ENCODE measurements at regions not wholly inside any gene's neighbourhood (a gene's known extent, or its start where the extent isn't known, plus 50 kb on each side); places are given as distances from the start of the nearest gene placed in this dataset.

GRCh38 chr6:94300424-94301144, 881.2 kb upstream of the EPHA7 start:
- no peak overlapping the region for H3K4me3 Mint-ChIP-seq
- H3K27me3 Mint-ChIP-seq, result no peaks in the 10 kb centered on the region
- H3K9me3 Mint-ChIP-seq, result peaks cover 4 to 7% of the 10 kb centered on the region in 2 donors
- no peaks in the 10 kb centered on the region for H3K4me1 Mint-ChIP-seq
- ATAC-seq (no peak), DNase-seq (no peak)
- H3K27ac Mint-ChIP-seq, result peak overlapping the region in 1 of 2 donors; percentile 55

DNA sequence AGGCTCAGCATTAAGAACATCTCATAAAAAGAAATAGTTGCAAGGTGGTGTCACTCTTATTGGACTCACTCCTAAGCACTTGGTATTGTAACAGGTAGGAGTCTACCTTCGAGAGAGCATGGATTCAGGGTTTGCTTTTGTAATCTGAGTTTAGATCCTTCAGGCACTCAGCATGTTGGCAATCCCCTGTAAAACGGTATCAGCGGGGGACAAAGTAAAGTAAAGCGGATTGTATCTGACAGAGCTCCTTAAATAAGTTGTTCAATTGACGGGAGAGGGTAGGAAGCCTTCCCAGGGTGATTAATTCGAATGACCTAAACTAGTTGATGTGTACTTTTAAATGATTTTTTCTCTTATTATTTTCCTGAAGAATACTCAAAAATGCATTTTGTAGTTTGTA, 869.8 kb upstream of the EPHA7 start:
- no peaks in the 10 kb centered on the region for H3K27me3 Mint-ChIP-seq
- no peaks in the 10 kb centered on the region for H3K4me1 Mint-ChIP-seq
- no peak for ATAC-seq
- no peak overlapping the region for H3K4me3 Mint-ChIP-seq
- H3K27ac Mint-ChIP-seq, result no peak overlapping the region
- no peak for DNase-seq
- H3K9me3 Mint-ChIP-seq, result peaks cover 4% of the 10 kb centered on the region in 2 donors

- no peaks in the 10 kb centered on the region for H3K4me1 Mint-ChIP-seq
- H3K27ac Mint-ChIP-seq, result no peak overlapping the region
- H3K4me3 Mint-ChIP-seq, result no peak overlapping the region
- no peaks in the 10 kb centered on the region for H3K27me3 Mint-ChIP-seq
- DNase-seq, result no peak
- ATAC-seq, result no peak
- H3K9me3 Mint-ChIP-seq, result peaks cover 0 to 3% of the 10 kb centered on the region in 2 donors
Measured at GRCh38 chr6:94278146-94278545, 858.8 kb upstream of the EPHA7 start.

DNA sequence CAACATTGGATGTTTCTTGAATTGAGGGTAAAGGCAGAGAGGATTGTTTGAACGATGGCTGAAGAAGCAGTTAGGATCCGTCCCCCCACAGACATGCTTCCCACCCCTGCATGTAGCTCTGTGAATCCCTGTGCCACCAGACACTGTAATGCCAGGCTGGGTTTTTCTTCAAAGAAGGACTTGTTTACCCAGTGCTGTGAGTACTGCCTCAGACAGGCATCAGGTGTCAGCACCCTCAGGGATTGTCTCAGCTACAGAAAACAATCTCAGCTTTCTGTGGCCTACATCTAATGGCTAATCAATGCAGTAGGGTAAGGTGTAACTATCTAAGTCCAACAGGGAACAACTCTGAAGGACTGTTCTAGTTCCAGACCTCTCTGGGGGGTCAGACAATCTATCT, 853.0 kb upstream of the EPHA7 start:
- Mint-ChIP-seq H3K27ac (no peak overlapping the region), H3K27me3 (no peaks in the 10 kb centered on the region), H3K4me1 (no peaks in the 10 kb centered on the region), H3K4me3 (no peak overlapping the region), H3K9me3 (peaks cover 0 to 9% of the 10 kb centered on the region in 2 donors)
- ATAC-seq (no peak), DNase-seq (no peak)

DNA sequence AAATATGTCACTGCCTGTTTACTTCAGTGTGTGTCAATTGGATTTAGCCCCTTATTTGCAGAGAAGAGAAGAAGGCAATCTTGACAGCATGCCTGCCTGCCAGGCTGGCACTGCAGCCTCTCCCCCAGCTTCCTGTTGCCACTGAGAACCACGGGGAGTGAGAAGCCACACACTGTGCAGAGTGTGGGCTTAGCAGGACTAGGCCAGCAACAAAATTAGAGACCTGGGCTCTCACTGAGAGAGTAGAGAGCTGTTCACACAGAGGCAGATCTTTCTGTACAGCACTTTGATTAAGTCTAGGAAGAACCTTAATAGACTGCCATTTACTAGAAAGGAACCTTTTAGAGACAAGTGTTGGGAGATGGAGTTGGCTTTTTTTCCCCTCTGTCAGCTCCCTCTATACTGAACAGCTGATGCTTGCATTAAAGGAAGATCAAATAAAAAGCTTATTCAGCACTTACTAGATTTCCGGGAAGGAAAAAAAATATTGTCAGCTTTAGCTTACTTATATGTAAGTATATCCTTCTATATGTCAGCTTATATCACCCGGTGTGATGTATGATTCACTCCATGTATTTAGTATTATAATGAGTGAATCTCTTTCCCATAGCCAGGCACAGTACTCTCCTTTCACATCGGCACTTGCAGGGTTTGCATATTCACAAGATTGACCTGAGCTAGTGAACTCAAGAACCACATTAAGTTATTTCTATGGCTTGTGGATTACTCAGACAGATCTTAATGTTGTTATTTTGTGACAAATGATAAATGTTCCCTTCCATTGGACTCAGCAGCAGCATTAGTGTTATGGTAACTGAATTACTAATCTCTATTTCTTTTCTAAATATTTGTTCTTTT, 851.0 kb upstream of the EPHA7 start:
- Mint-ChIP-seq H3K4me1 (no peaks in the 10 kb centered on the region), H3K9me3 (peaks cover 15 to 18% of the 10 kb centered on the region in 2 donors), H3K4me3 (no peak overlapping the region), H3K27ac (no peak overlapping the region), H3K27me3 (no peaks in the 10 kb centered on the region)
- ATAC-seq (no peak), DNase-seq (no peak)

- H3K4me1 Mint-ChIP-seq, result no peaks in the 10 kb centered on the region
- H3K9me3 Mint-ChIP-seq, result peaks cover 24 to 27% of the 10 kb centered on the region in 2 donors
- no peak overlapping the region for H3K27ac Mint-ChIP-seq
- DNase-seq (no peak), ATAC-seq (no peak)
- H3K4me3 Mint-ChIP-seq, result no peak overlapping the region
- no peaks in the 10 kb centered on the region for H3K27me3 Mint-ChIP-seq
Measured at GRCh38 chr6:94269256-94269655, 849.9 kb upstream of the EPHA7 start.

GRCh38 chr6:94260765-94261164, 841.4 kb upstream of the EPHA7 start:
- H3K4me3 Mint-ChIP-seq, result no peak overlapping the region
- no peak overlapping the region for H3K27ac Mint-ChIP-seq
- H3K27me3 Mint-ChIP-seq, result no peaks in the 10 kb centered on the region
- DNase-seq (no peak), ATAC-seq (no peak)
- H3K9me3 Mint-ChIP-seq, result peaks cover 13 to 14% of the 10 kb centered on the region in 2 donors
- H3K4me1 Mint-ChIP-seq, result no peaks in the 10 kb centered on the region

GRCh38 chr6:94254689-94255088, 835.3 kb upstream of the EPHA7 start:
- ATAC-seq, result no peak
- H3K27ac Mint-ChIP-seq, result no peak overlapping the region
- no peak overlapping the region for H3K4me3 Mint-ChIP-seq
- H3K27me3 Mint-ChIP-seq, result no peaks in the 10 kb centered on the region
- no peaks in the 10 kb centered on the region for H3K9me3 Mint-ChIP-seq
- H3K4me1 Mint-ChIP-seq, result no peaks in the 10 kb centered on the region
- DNase-seq, result no peak

DNA sequence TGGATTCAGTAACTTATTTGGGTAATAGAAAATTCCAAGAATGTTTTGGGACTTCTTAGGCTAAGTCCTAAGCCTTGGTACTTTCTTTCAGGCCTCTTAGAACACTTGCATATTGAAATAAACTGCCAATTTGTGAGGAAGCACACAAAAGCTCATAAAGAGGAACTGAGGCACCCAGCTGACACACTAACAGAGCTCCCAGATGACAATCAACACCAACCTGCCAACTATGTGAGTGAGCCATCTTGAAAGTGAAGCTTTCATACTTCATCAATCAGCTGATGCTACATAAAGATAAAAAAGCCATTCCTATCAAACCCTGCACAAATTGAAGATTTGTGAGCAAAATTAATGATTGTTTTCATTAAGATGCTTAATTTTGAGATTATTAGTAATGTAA, 832.5 kb upstream of the EPHA7 start:
- Mint-ChIP-seq H3K27ac (no peak overlapping the region), H3K27me3 (no peaks in the 10 kb centered on the region), H3K4me1 (no peaks in the 10 kb centered on the region), H3K9me3 (peaks cover 7 to 10% of the 10 kb centered on the region in 2 donors), H3K4me3 (no peak overlapping the region)
- ATAC-seq (no peak), DNase-seq (no peak)

DNA sequence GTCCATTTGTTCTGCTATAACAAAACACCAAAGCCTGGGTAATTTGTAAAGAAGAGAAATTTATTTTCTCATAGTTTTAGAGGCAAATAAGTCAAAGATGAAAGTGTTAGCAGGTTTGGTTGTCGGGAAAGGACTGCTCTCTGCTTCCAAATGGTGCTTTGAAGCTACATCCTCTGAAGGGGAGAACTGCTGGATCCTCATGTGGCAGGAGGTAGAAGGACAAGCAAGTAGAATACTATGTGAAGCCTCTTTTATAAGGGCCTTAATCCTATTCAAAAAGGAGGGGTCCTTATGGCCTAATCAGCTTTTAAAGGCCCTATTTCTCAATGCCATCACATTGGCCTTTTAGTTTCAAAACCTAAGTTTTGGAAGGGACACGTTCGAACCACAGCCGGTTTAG, 826.0 kb upstream of the EPHA7 start:
- no peak overlapping the region for H3K27ac Mint-ChIP-seq
- H3K4me1 Mint-ChIP-seq, result no peaks in the 10 kb centered on the region
- DNase-seq (no peak), ATAC-seq (no peak)
- H3K4me3 Mint-ChIP-seq, result no peak overlapping the region
- H3K9me3 Mint-ChIP-seq, result peaks cover 8 to 15% of the 10 kb centered on the region in 2 donors
- H3K27me3 Mint-ChIP-seq, result no peaks in the 10 kb centered on the region

GRCh38 chr6:94238868-94239267, 819.5 kb upstream of the EPHA7 start:
- Mint-ChIP-seq H3K4me3 (no peak overlapping the region), H3K27ac (no peak overlapping the region), H3K4me1 (no peaks in the 10 kb centered on the region), H3K9me3 (peaks cover 11 to 12% of the 10 kb centered on the region in 2 donors), H3K27me3 (no peaks in the 10 kb centered on the region)
- ATAC-seq (no peak), DNase-seq (no peak)

- Mint-ChIP-seq H3K9me3 (peaks cover 0 to 5% of the 10 kb centered on the region in 2 donors), H3K4me3 (no peak overlapping the region), H3K27ac (no peak overlapping the region), H3K4me1 (no peaks in the 10 kb centered on the region), H3K27me3 (no peaks in the 10 kb centered on the region)
- ATAC-seq (no peak), DNase-seq (no peak)
Measured at GRCh38 chr6:94227741-94228140, 808.4 kb upstream of the EPHA7 start.

- H3K27me3 Mint-ChIP-seq, result no peaks in the 10 kb centered on the region
- no peak overlapping the region for H3K4me3 Mint-ChIP-seq
- no peak overlapping the region for H3K27ac Mint-ChIP-seq
- no peaks in the 10 kb centered on the region for H3K4me1 Mint-ChIP-seq
- H3K9me3 Mint-ChIP-seq, result no peaks in the 10 kb centered on the region
- DNase-seq (no peak), ATAC-seq (no peak)
Measured at GRCh38 chr6:94217836-94218235, 798.5 kb upstream of the EPHA7 start.

- ATAC-seq (no peak), DNase-seq (no peak)
- H3K4me1 Mint-ChIP-seq, result no peaks in the 10 kb centered on the region
- no peaks in the 10 kb centered on the region for H3K27me3 Mint-ChIP-seq
- no peaks in the 10 kb centered on the region for H3K9me3 Mint-ChIP-seq
- no peak overlapping the region for H3K4me3 Mint-ChIP-seq
- no peak overlapping the region for H3K27ac Mint-ChIP-seq
Measured at GRCh38 chr6:94215552-94215951, 796.2 kb upstream of the EPHA7 start.

- Mint-ChIP-seq H3K27ac (no peak overlapping the region), H3K9me3 (no peaks in the 10 kb centered on the region), H3K4me3 (no peak overlapping the region), H3K4me1 (no peaks in the 10 kb centered on the region), H3K27me3 (no peaks in the 10 kb centered on the region)
- no peak for DNase-seq
- no peak for ATAC-seq
Measured at GRCh38 chr6:94213226-94213625, 793.9 kb upstream of the EPHA7 start.

- no peak for ATAC-seq
Measured at GRCh38 chr6:94196891-94197290, 777.5 kb upstream of the EPHA7 start.

More at GRCh38 chr6:94196891-94197290, 777.5 kb upstream of the EPHA7 start:
- Mint-ChIP-seq H3K4me1 (no peaks in the 10 kb centered on the region), H3K4me3 (no peak overlapping the region), H3K27ac (no peak overlapping the region), H3K27me3 (no peaks in the 10 kb centered on the region), H3K9me3 (peaks cover 0 to 8% of the 10 kb centered on the region in 2 donors)
- no peak for DNase-seq
